Heart right ventricle (tissue), 16 donors: ENCODE measurements at regions not wholly inside any gene's neighbourhood (a gene's known extent, or its start where the extent isn't known, plus 50 kb on each side); places are given as distances from the start of the nearest gene placed in this dataset.

Source experiments
- ATAC-seq, 8 donors: fragments of 200-7000 bp; cut with Tn5 transposase; one replicate each; pipeline ENCODE4 v1.9.1; 2020; ENCODE audit warnings: mild to moderate bottlenecking in 8 of 8, moderate library complexity in 8 of 8, moderate number of reproducible peaks in 1 of 8
- DNase-seq, 2 donors: peaks; one replicate each; pipeline ENCODE4 v3.0.0-alpha.2; 2020
- H3K27ac ChIP-seq, 10 donors: fragments of 200-600 bp; sonication (generic) in 2 of 10; one replicate each; pipeline versions ENCODE4 v1.5.0 to v1.8.0; 2020 to 2022; ENCODE audit warnings: mild to moderate bottlenecking in 3 of 10
- H3K27me3 ChIP-seq, 7 donors: fragments of 200-600 bp; one replicate each; pipeline ENCODE4 v1.8.0; 2021 to 2022; ENCODE audit warnings: mild to moderate bottlenecking in 2 of 7
- H3K36me3 ChIP-seq, 9 donors: fragments of 200-600 bp; sonication (generic) in 1 of 9; one replicate each; pipeline versions ENCODE4 v1.5.0 to v1.8.0; 2020 to 2022; ENCODE audit warnings: mild to moderate bottlenecking in 2 of 9
- H3K4me1 ChIP-seq, 9 donors: fragments of 200-600 bp; sonication (generic) in 1 of 9; one replicate each; pipeline versions ENCODE4 v1.5.0 to v1.8.0; 2020 to 2022; ENCODE audit warnings: mild to moderate bottlenecking in 4 of 9
- H3K4me3 ChIP-seq, 10 donors: fragments of 200-600 bp; sonication (generic) in 2 of 10; one replicate each; pipeline versions ENCODE4 v1.5.0 to v1.8.0; 2020 to 2022; ENCODE audit warnings: mild to moderate bottlenecking in 7 of 10, moderate library complexity in 2 of 10
- H3K9me3 ChIP-seq, 11 donors: fragments of 200-600 bp in 10 of 11; sonication (generic) in 2 of 11; one replicate each; pipeline versions ENCODE4 v1.5.0 to v1.8.0; 2013 to 2022; ENCODE audit warnings: mild to moderate bottlenecking in 2 of 11, control low read depth in 1 of 11, moderate library complexity in 1 of 11
- CTCF ChIP-seq, 9 donors: fragments of 200-600 bp; sonication (generic) in 2 of 9; IDR thresholded peaks; one replicate each; pipeline versions ENCODE4 v1.5.0 to v1.8.0; 2021 to 2022; ENCODE audit warnings: antibody characterized with exemption in 9 of 9, mild to moderate bottlenecking in 5 of 9, moderate library complexity in 1 of 9
- WGBS, 2 donors: extraction: QIAGEN DNeasy Blood & Tissue Kit; methylation state at CpG; one replicate each; pipeline ENCODE4 v1.1.7; 2013; ENCODE audit warnings: inconsistent platforms in 1 of 2; 5-methylcytosine and 5-hydroxymethylcytosine counted together
- intact Hi-C, 10 donors: fragments of 100-400 bp; cut with DNase I; formaldehyde crosslinking; loops; one replicate each; pipeline versions ENCODE4 v1.11.1 to v1.14.2; 2022
- donor health status: Arrhythmogenic right ventricular cardiomyopathy.
- donor health status: ischemic (EF 13 %, LVEDD 7.1; RV severe dilation, severe dysfunction).
- donor health status: healthy with polysubstance abuse.
- donor health status: DM: no; HTN: yes; CAD: no.
- donor health status: DM: no; HTN: no; CAD: no.
- donor health status: ischemic (EF 25% LVEDD 6.9; RV normal size, moderate dysfunction).
- donor health status: ischemic (EF 25% LVEDD 5.7; RV mildly dilated, moderate dysfunction).
- donor health status: healthy.
- donor health status: DM: yes; HTN: yes; CAD: no.
- donor health status: Ischemic cardiomyopathy.
- donor health status: ischemic (EF 35%, LVEDD 5.7; RV mildly dilated, moderate dysfunction).
- donor health status: nonischemic (EF 11% LVEDD 7.7; RV severe dilation, severe dysfunction).
- donor health status: DM: yes; HTN: yes; CAD: no.
- donor health status: PGD.
- donor health status: ischemic (EF 29% LVEDD 5.4; RV normal size, mild dysfunction).
- donor health status: nonischemic (EF 23%, LVEDD 6.1; RV moderate dilation, normal function).

GRCh38 chr10:6648894-6649720 is 69.0 kb upstream of the PRKCQ start:
- Histone ChIP-seq H3K4me1 (no peaks in the 10 kb centered on the region), H3K36me3 (no peaks in the 10 kb centered on the region), H3K27ac (no peak overlapping the region), H3K9me3 (no peaks in the 10 kb centered on the region), H3K27me3 (peaks cover 0 to 76% (median 30%) of the 10 kb centered on the region in 7 donors), H3K4me3 (no peak overlapping the region)
- ATAC-seq (no peak), DNase-seq (no peak)
- WGBS, 2 donors: 52 to 58% methylated on average over 8 of the region's 8 CpGs
- intact Hi-C loops: loop anchor here in 2 of 10 donors (10.0 kb wide), 2 partner anchors 64 to 204 kb away; partner anchors contain the start of gene PRKCQ (in 1 of the 2)
- TF ChIP-seq CTCF (IDR thresholded peaks at IDR 0.05): no peak

- DNase-seq (peak in 1 of 2 donors; percentile 10), ATAC-seq (no peak)
- H3K27ac ChIP-seq: no peak overlapping the region
- H3K9me3 ChIP-seq: no peaks in the 10 kb centered on the region
- peak; percentile 6 to 75 (median 43) for TF ChIP-seq CTCF (IDR thresholded peaks at IDR 0.05)
- H3K4me1 ChIP-seq: peaks cover 0 to 4% (median 0%) of the 10 kb centered on the region in 9 donors
- H3K36me3 ChIP-seq: no peaks in the 10 kb centered on the region
- WGBS, 2 donors: 46 to 51% methylated on average over 13 of the region's 13 CpGs
- intact Hi-C loops: loop anchor here in 2 of 10 donors (10.0 kb wide), 2 partner anchors 63 to 203 kb away; partner anchors contain the start of gene PRKCQ (in 1 of the 2)
- H3K27me3 ChIP-seq: peaks cover 0 to 70% (median 30%) of the 10 kb centered on the region in 7 donors
- H3K4me3 ChIP-seq: no peak overlapping the region
Observed at GRCh38 chr10:6647811-6648526, 67.9 kb upstream of the PRKCQ start.

DNA sequence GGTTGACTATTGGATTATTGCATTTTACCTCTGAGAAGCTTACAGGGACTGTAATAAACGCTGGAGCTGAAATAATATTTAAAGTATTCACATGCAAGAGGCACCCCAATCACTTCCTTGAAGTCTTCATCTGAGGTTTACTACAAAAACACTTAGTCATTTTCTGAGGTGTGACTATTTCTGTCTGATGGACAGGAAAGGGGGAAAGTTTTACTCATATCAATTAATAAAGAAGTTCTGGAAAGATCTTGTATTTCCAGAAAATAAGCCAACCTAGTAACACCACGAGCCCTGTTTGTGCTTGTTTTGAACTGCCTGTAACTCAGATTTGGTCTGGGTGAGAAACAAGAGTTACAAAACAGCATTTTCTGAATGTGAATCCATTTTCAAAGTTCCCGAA is 63.9 kb upstream of the PRKCQ start:
- Histone ChIP-seq H3K27me3 (peaks cover 0 to 46% (median 22%) of the 10 kb centered on the region in 7 donors), H3K9me3 (peaks cover 0 to 5% (median 0%) of the 10 kb centered on the region in 11 donors), H3K4me3 (no peak overlapping the region), H3K36me3 (no peaks in the 10 kb centered on the region), H3K27ac (no peak overlapping the region), H3K4me1 (peaks cover 0 to 4% (median 0%) of the 10 kb centered on the region in 9 donors)
- no peak for DNase-seq
- intact Hi-C loops: loop anchor here in 2 of 10 donors (10.0 kb wide), 2 partner anchors 59 to 199 kb away; partner anchors contain the start of gene PRKCQ (in 1 of the 2)
- no peak for TF ChIP-seq CTCF (IDR thresholded peaks at IDR 0.05)
- WGBS, 2 donors: 57 to 67% methylated on average over 3 of the region's 3 CpGs
- ATAC-seq: no peak

GRCh38 chr10:6642876-6643275 is 62.8 kb upstream of the PRKCQ start:
- intact Hi-C loops: loop anchor here in 2 of 10 donors (10.0 kb wide), 2 partner anchors 58 to 198 kb away; partner anchors contain the start of gene PRKCQ (in 1 of the 2)

More at GRCh38 chr10:6642876-6643275, 62.8 kb upstream of the PRKCQ start:
- Histone ChIP-seq H3K4me3 (no peak overlapping the region), H3K9me3 (peaks cover 0 to 8% (median 0%) of the 10 kb centered on the region in 11 donors), H3K27ac (no peak overlapping the region), H3K36me3 (no peaks in the 10 kb centered on the region), H3K27me3 (peaks cover 0 to 36% (median 18%) of the 10 kb centered on the region in 7 donors), H3K4me1 (peaks cover 0 to 4% (median 0%) of the 10 kb centered on the region in 9 donors)
- TF ChIP-seq CTCF (IDR thresholded peaks at IDR 0.05): no peak
- DNase-seq: no peak
- 25 to 75% methylated on average over 5 of the region's 5 CpGs for WGBS, 2 donors
- no peak for ATAC-seq
